Ovary (tissue), 7 donors: ENCODE measurements at regions not wholly inside any gene's neighbourhood (a gene's known extent, or its start where the extent isn't known, plus 50 kb on each side); places are given as distances from the start of the nearest gene placed in this dataset.

Source experiments
- DNase-seq, 5 donors: peaks; one replicate each; pipeline ENCODE4 v3.0.0-alpha.2; 2019 to 2020
- H3K27ac ChIP-seq, 2 donors: fragments of 200-600 bp; one replicate each; pipeline versions ENCODE4 v1.5.1 to v1.8.0; 2019 to 2022
- H3K27me3 ChIP-seq: fragments of 200-600 bp; one replicate; pipeline ENCODE4 v1.8.0; 2022
- H3K36me3 ChIP-seq: fragments of 200-600 bp; sonication (generic); one replicate; pipeline ENCODE4 v1.5.1; 2019
- H3K4me1 ChIP-seq: one replicate; pipeline ENCODE4 v1.8.1; 2013; ENCODE audit warnings: mild to moderate bottlenecking, moderate library complexity; ENCODE audit not compliant: insufficient read depth
- H3K4me3 ChIP-seq: fragments of 200-600 bp; sonication (generic); one replicate; pipeline ENCODE4 v1.5.1; 2017
- H3K9me3 ChIP-seq, 2 donors: fragments of 200-600 bp in 1 of 2; sonication (generic) in 1 of 2; one replicate each; pipeline versions ENCODE4 v1.5.1 to v1.8.1; 2013 to 2019; ENCODE audit warnings: mild to moderate bottlenecking in 1 of 2, moderate library complexity in 1 of 2
- CTCF ChIP-seq, 3 donors: fragments of 450-650 bp in 2 of 3; fragments of 200-600 bp in 1 of 3; IDR thresholded peaks; one replicate each; pipeline versions ENCODE4 v1.5.1 to v1.8.0; 2016 to 2022; ENCODE audit warnings: antibody characterized with exemption in 3 of 3, mild to moderate bottlenecking in 1 of 3
- EP300 ChIP-seq: sonication (generic); formaldehyde crosslinking; IDR thresholded peaks from one replicate; pipeline ENCODE4 v1.6.1; 2017; ENCODE audit warnings: antibody characterized with exemption
- POLR2A ChIP-seq: fragments of 450-650 bp; IDR thresholded peaks from one replicate; pipeline ENCODE4 v1.6.1; 2017; ENCODE audit warnings: antibody characterized with exemption, mild to moderate bottlenecking, moderate library complexity
- WGBS, 3 donors: extraction: QIAGEN DNeasy Blood & Tissue Kit in 1 of 3; methylation state at CpG; one replicate each; pipeline versions ENCODE4 v1.1.5 to v1.1.7; 2013 to 2017; 5-methylcytosine and 5-hydroxymethylcytosine counted together
- intact Hi-C, 4 donors: fragments of 100-400 bp; cut with DNase I; formaldehyde crosslinking; loops; one replicate each; pipeline versions ENCODE4 v1.11.0 to v1.15.1; 2022 to 2023
- donor health status: DM: no; HTN: no; CAD: no; lungs with moderate emphysema.
- donor health status: DM: no; HTN: no; CAD: no.
- donor health status: Bipolar disorder and iron deficiency.
- donor health status: DM: no; HTN: no; CAD: no.
- donor health status: DM: yes; HTN: yes; CAD: no.

GRCh38 chr5:167915237-167915636, 376.2 kb upstream of the WWC1 start:
- DNase-seq, result no peak
- H3K4me1 ChIP-seq, result peaks cover 4% of the 10 kb centered on the region
- intact Hi-C loops, result no loop called here
- TF ChIP-seq POLR2A, result no peak
- no peak for TF ChIP-seq EP300
- TF ChIP-seq CTCF (IDR thresholded peaks at IDR 0.05), result no peak
- no peak overlapping the region for H3K4me3 ChIP-seq
- H3K27ac ChIP-seq, result no peak overlapping the region
- no peaks in the 10 kb centered on the region for H3K9me3 ChIP-seq
- WGBS, 3 donors, result 89 to 96% (median 91%) methylated on average over 4 of the region's 4 CpGs
- H3K27me3 ChIP-seq, result no peaks in the 10 kb centered on the region
- H3K36me3 ChIP-seq, result no peaks in the 10 kb centered on the region

- intact Hi-C loops, result no loop called here
- Histone ChIP-seq H3K9me3 (no peaks in the 10 kb centered on the region), H3K4me1 (peaks cover 4% of the 10 kb centered on the region), H3K27ac (no peak overlapping the region), H3K36me3 (no peaks in the 10 kb centered on the region), H3K27me3 (no peaks in the 10 kb centered on the region), H3K4me3 (no peak overlapping the region)
- WGBS, 3 donors, result 6 to 14% (median 11%) methylated on average over 8 of the region's 8 CpGs
- no peak for DNase-seq
- TF ChIP-seq EP300, result no peak
- TF ChIP-seq POLR2A, result no peak
- TF ChIP-seq CTCF (IDR thresholded peaks at IDR 0.05), result no peak
These were observed 375.2 kb upstream of the WWC1 start for GRCh38 chr5:167916261-167916691.

GRCh38 chr5:167916706-167917105, 374.7 kb upstream of the WWC1 start:
- 5 to 17% (median 9%) methylated on average over 4 of the region's 4 CpGs for WGBS, 3 donors
- H3K27me3 ChIP-seq, result no peaks in the 10 kb centered on the region
- H3K36me3 ChIP-seq, result no peaks in the 10 kb centered on the region
- no peak overlapping the region for H3K4me3 ChIP-seq
- peak in 4 of 5 donors; percentile 7 to 44 (median 37) for DNase-seq
- H3K27ac ChIP-seq, result no peak overlapping the region
- TF ChIP-seq POLR2A, result no peak
- no peak for TF ChIP-seq EP300
- TF ChIP-seq CTCF (IDR thresholded peaks at IDR 0.05), result no peak
- H3K9me3 ChIP-seq, result no peaks in the 10 kb centered on the region
- H3K4me1 ChIP-seq, result peaks cover 4% of the 10 kb centered on the region
- intact Hi-C loops, result no loop called here

GRCh38 chr5:167918184-167918812, 373.1 kb upstream of the WWC1 start:
- no peak for TF ChIP-seq POLR2A
- TF ChIP-seq EP300, result no peak
- no peak for TF ChIP-seq CTCF (IDR thresholded peaks at IDR 0.05)
- no peak for DNase-seq
- no peak overlapping the region for H3K27ac ChIP-seq
- H3K36me3 ChIP-seq, result no peaks in the 10 kb centered on the region
- H3K27me3 ChIP-seq, result no peaks in the 10 kb centered on the region
- intact Hi-C loops, result no loop called here
- no peak overlapping the region for H3K4me3 ChIP-seq
- H3K9me3 ChIP-seq, result no peaks in the 10 kb centered on the region
- 63 to 72% (median 70%) methylated on average over 11 of the region's 11 CpGs for WGBS, 3 donors
- peaks cover 4% of the 10 kb centered on the region for H3K4me1 ChIP-seq
